GM18858 (cell line): ENCODE measurements at regions not wholly inside any gene's neighbourhood (a gene's known extent, or its start where the extent isn't known, plus 50 kb on each side); places are given as distances from the start of the nearest gene placed in this dataset.
"Not testable (repeated sequence)": the region's sequence is repeated elsewhere in the genome, so short reads cannot be mapped to it uniquely, and the experiment has no call there.

Source experiments
- ATAC-seq: cut with Tn5 transposase; IDR thresholded peaks from one replicate; pipeline ENCODE4 v1.9.1; 2021; ENCODE audit not compliant: unreplicated experiment

- ATAC-seq = no peak
Measured at GRCh38 chr3:94482686-94483085, 419.8 kb downstream of the NSUN3 start.

- ATAC-seq = no peak
Measured at GRCh38 chr3:94483403-94483802, 420.5 kb downstream of the NSUN3 start.

- no peak for ATAC-seq
Measured at GRCh38 chr3:94494992-94495391, 432.1 kb downstream of the NSUN3 start.

GRCh38 chr3:94500146-94500545 lies 437.3 kb downstream of the NSUN3 start:
- ATAC-seq = no peak

GRCh38 chr3:94507354-94507753 lies 444.5 kb downstream of the NSUN3 start:
- not testable (repeated sequence) for ATAC-seq

- ATAC-seq = no peak
Measured at GRCh38 chr3:94512876-94513275, 450.0 kb downstream of the NSUN3 start.

- peak; percentile 67 for ATAC-seq
Measured at GRCh38 chr3:94513600-94513999, 450.7 kb downstream of the NSUN3 start.

- ATAC-seq = no peak
Measured at GRCh38 chr3:94515983-94516382, 453.1 kb downstream of the NSUN3 start.

- ATAC-seq = no peak
Measured at GRCh38 chr3:94520364-94520763, 457.5 kb downstream of the NSUN3 start.

- ATAC-seq = no peak
Measured at GRCh38 chr3:94522488-94522887, 459.6 kb downstream of the NSUN3 start.

GRCh38 chr3:94524102-94524919 lies 461.4 kb downstream of the NSUN3 start:
- ATAC-seq = no peak

GRCh38 chr3:94525043-94525442 lies 462.2 kb downstream of the NSUN3 start:
- ATAC-seq = no peak

- no peak for ATAC-seq
Measured at GRCh38 chr3:94529816-94530215, 467.0 kb downstream of the NSUN3 start.

- ATAC-seq = no peak
Measured at GRCh38 chr3:94532951-94533350, 470.1 kb downstream of the NSUN3 start.

GRCh38 chr3:94539937-94540336 lies 477.1 kb downstream of the NSUN3 start:
- ATAC-seq = no peak

- ATAC-seq = no peak
Measured at GRCh38 chr3:94543161-94543560, 480.3 kb downstream of the NSUN3 start.

GRCh38 chr3:94544131-94544789 lies 481.4 kb downstream of the NSUN3 start:
- no peak for ATAC-seq

- no peak for ATAC-seq
Measured at GRCh38 chr3:94548581-94549316, 485.9 kb downstream of the NSUN3 start.

GRCh38 chr3:94561094-94561493 lies 498.2 kb downstream of the NSUN3 start:
- ATAC-seq = no peak

- ATAC-seq = no peak
Measured at GRCh38 chr3:94564247-94564646, 501.4 kb downstream of the NSUN3 start.

- no peak for ATAC-seq
Measured at GRCh38 chr3:94568041-94568440, 505.2 kb downstream of the NSUN3 start.

GRCh38 chr3:94573337-94573736 lies 510.5 kb downstream of the NSUN3 start:
- ATAC-seq = no peak
